GM11168 (cell line): ENCODE measurements at regions not wholly inside any gene's neighbourhood (a gene's known extent, or its start where the extent isn't known, plus 50 kb on each side); places are given as distances from the start of the nearest gene placed in this dataset.
"Not testable (repeated sequence)": the region's sequence is repeated elsewhere in the genome, so short reads cannot be mapped to it uniquely, and the experiment has no call there.

Experiments
- in situ Hi-C: fragments of 300-500 bp; cut with MboI; formaldehyde crosslinking; loops from one replicate; pipeline ENCODE4 v1.12.0; 2022; ENCODE audit warnings: low sequenced_read_pairs; ENCODE audit not compliant: unreplicated experiment

GRCh38 chr11:82003671-82004515 lies 729.8 kb downstream of the FAM181B start:
- in situ Hi-C loops = no loop called here

- in situ Hi-C loops = no loop called here
Measured at GRCh38 chr11:82003024-82003423, 730.6 kb downstream of the FAM181B start.

- in situ Hi-C loops = no loop called here
Measured at GRCh38 chr11:81995889-81996288, 737.8 kb downstream of the FAM181B start.

GRCh38 chr11:81993755-81994154 lies 739.9 kb downstream of the FAM181B start:
- in situ Hi-C loops = no loop called here

- in situ Hi-C loops = no loop called here
Measured at GRCh38 chr11:81990659-81991443, 742.8 kb downstream of the FAM181B start.

GRCh38 chr11:81989093-81989492 lies 744.6 kb downstream of the FAM181B start:
- in situ Hi-C loops = no loop called here

DNA sequence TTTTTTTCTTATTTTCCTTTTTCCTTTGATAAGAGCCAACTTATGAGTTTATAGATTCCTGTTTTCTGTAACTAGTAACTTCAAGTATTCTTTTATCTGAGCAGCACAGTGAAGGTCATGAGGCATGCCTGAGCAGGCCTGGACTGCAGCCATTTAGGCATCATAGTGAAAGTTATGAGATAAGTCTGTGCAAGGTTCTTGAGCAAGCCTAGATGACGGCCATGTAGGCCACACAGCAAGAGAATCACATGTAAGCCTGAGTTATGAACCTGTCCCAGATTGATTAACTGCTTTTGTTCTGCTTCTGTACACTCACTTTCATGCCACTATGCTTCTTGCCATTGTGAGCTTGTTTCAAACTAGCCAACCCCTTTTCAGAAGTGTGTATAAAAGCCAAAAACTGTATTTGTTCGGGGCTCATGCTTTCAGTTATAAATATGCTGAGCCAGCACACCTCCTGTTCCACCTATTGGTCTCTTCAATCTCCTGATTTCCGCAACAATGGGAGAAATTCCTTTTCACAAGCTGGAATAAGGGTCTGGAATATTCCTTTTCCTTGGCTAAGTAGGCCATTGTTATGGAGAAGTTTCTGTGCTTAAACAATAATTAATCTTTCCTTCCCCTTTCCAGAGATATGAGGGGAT lies 745.7 kb downstream of the FAM181B start:
- in situ Hi-C loops = no loop called here

DNA sequence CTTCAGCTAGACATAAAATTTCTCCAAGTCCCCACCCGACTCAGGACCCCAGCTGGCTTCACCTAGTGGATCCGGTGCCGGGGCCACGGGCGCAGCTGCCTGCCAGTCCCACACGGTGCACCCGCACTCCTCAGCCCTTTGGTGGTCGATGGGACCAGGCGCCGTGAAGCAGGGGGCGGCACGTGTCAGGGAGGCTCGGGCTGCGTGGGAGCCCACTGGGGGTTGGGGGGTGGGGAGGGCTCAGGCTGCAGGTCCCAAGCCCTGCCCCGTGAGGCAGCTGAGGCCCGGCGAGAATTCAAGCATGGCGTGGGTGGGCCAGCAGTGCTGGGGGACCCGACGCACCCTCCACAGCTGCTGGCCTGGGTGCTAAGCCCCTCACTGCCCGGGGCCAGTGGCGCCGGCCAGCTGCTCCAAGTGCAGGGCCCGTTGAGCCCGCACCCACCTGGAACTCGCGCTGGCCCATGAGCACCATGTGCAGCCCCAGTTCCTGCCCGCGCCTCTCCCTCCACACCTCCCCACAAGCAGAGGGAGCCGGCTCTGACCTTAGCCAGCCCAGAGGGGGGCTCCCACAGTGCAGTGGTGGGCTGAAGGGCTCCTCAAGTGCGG lies 747.0 kb downstream of the FAM181B start:
- in situ Hi-C loops = no loop called here

GRCh38 chr11:81979448-81979847 lies 754.2 kb downstream of the FAM181B start:
- in situ Hi-C loops = no loop called here

DNA sequence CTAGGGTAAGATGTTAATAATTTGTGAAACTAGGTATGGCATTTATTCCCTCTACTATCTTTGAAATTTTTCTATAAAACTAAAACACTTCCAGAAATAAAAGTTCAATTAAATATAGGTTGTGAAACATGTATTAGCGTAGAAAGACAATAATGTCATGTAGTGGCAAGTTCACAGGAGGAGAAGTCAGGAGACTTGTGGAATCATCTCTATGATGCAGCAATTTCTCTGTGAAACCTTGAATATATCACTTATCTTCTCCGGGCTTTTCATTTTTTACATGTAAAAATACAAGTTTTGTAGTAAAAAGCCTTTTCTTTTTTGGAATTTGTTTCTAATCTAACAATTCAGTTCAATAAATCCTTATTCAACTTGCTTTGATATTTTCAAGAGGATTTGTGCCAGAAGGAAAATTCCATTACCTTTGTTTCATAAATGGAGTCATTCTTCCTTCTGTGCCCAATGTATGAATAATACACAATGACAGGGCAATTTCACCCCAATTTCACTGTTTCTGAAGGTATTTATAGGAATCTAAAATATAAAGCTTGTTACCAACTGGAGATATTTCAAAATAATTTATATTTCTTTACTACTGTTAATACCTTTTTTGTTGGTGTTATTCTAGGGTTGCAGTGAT lies 758.3 kb downstream of the FAM181B start:
- in situ Hi-C loops = no loop called here

- in situ Hi-C loops = no loop called here
Measured at GRCh38 chr11:81970886-81971285, 762.8 kb downstream of the FAM181B start.

GRCh38 chr11:81967242-81967641 lies 766.4 kb downstream of the FAM181B start:
- in situ Hi-C loops = no loop called here

GRCh38 chr11:81966340-81966739 lies 767.3 kb downstream of the FAM181B start:
- in situ Hi-C loops = no loop called here

- in situ Hi-C loops = no loop called here
Measured at GRCh38 chr11:81963018-81963417, 770.6 kb downstream of the FAM181B start.

DNA sequence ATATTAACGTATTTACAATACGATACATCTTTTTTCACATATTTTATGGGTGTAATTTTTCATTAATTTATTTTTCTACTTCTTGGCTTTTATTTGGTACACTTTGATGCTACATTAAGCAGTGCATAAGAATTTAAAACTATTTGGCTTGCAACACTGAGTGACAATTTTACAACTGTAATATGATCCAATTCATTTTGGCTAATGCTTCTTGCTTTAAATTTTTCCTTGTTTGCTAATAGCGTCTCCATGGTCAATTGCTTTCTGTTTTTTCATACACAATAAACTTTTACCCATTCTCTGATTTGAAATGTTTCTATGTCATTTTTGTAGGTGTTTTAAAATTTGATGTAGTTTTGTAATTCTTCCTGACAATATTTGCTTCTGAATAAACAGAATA lies 773.2 kb downstream of the FAM181B start:
- in situ Hi-C loops = no loop called here

GRCh38 chr11:81959341-81959740 lies 774.3 kb downstream of the FAM181B start:
- in situ Hi-C loops = no loop called here

- in situ Hi-C loops = not testable (repeated sequence)
Measured at GRCh38 chr11:81954301-81954700, 779.4 kb downstream of the FAM181B start.

GRCh38 chr11:81946831-81947230 lies 786.8 kb downstream of the FAM181B start:
- in situ Hi-C loops = no loop called here

DNA sequence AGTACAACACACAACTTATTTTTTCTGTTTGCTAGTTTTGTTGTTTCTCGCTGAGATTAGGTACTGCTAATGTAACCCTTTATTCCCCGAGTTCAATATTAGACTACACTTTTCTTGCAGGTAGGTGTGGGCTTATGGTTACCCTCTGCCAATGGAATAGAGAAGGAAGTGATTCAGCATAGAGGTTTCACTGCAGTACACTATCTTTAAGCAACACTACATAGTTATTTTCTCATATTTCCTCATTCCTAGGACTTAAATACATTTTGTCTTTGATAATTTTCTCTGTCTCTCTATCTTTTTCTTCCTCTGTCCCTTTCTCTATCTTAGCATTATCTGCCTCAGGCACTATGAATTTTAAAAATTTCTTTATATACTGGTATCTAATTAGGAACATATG lies 791.0 kb downstream of the FAM181B start:
- in situ Hi-C loops = no loop called here

DNA sequence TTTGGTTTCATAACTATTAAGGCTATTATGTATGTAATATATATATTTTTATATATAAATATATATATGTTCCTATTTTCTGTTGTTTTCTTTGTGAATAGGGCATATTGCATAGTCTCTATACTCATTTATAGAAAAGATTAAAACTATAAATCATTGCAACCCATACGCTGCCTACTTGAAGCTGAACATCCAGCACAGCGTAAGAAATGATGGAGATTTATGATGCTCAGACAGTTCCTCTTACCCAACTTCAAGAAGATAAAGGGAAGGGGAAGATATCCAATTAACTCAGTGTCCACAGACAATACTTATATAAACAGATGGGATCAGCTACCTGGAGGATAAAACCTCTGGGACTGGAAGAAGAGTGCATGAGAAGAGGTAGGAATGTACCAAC lies 791.7 kb downstream of the FAM181B start:
- in situ Hi-C loops = no loop called here
